Fibroblast of lung (primary cell): ENCODE measurements at regions not wholly inside any gene's neighbourhood (a gene's known extent, or its start where the extent isn't known, plus 50 kb on each side); places are given as distances from the start of the nearest gene placed in this dataset.

Experiments
- EZH2 ChIP-seq: IDR thresholded peaks from 2 replicates; pipeline ENCODE4 v1.5.1; 2012; ENCODE audit warnings: low read length, control low read depth, mild to moderate bottlenecking; ENCODE audit errors: missing control alignments
- TF ChIP-seq, protein P1 (sequence below), 2 donors: IDR thresholded peaks in 1 of 2; conservative IDR thresholded peaks in 1 of 2; 1 replicate in 1 of 2; 2 replicates in 1 of 2; pipeline ENCODE4 v1.5.1; 2011 to 2012; ENCODE audit warnings: low read length in 2 of 2, control low read depth in 1 of 2, inconsistent platforms in 1 of 2, low read depth in 1 of 2, mild to moderate bottlenecking in 1 of 2

- TF ChIP-seq EZH2 = no peak
- TF ChIP-seq, protein P1, sequence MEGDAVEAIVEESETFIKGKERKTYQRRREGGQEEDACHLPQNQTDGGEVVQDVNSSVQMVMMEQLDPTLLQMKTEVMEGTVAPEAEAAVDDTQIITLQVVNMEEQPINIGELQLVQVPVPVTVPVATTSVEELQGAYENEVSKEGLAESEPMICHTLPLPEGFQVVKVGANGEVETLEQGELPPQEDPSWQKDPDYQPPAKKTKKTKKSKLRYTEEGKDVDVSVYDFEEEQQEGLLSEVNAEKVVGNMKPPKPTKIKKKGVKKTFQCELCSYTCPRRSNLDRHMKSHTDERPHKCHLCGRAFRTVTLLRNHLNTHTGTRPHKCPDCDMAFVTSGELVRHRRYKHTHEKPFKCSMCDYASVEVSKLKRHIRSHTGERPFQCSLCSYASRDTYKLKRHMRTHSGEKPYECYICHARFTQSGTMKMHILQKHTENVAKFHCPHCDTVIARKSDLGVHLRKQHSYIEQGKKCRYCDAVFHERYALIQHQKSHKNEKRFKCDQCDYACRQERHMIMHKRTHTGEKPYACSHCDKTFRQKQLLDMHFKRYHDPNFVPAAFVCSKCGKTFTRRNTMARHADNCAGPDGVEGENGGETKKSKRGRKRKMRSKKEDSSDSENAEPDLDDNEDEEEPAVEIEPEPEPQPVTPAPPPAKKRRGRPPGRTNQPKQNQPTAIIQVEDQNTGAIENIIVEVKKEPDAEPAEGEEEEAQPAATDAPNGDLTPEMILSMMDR (conservative IDR thresholded peaks at IDR 0.05 in 1 of 2, IDR thresholded peaks at IDR 0.05 in 1 of 2; ENCODE audit: low read depth in 1 of 2, low read length in 2 of 2) = no peak
Observed at GRCh38 chr14:97106166-97106565, 309.0 kb downstream of the VRK1 start.
